Fibroblast of skin of abdomen (primary cell): ENCODE measurements at regions not wholly inside any gene's neighbourhood (a gene's known extent, or its start where the extent isn't known, plus 50 kb on each side); places are given as distances from the start of the nearest gene placed in this dataset.

Experiments
- DNase-seq: peaks from one replicate; pipeline ENCODE4 v3.0.0-alpha.2; 2013

- DNase-seq: no peak
These were observed 59.0 kb upstream of the MED9 start for GRCh38 chr17:17417718-17418181.

- DNase-seq: no peak
These were observed 57.6 kb upstream of the MED9 start for GRCh38 chr17:17419166-17419565.

- no peak for DNase-seq
These were observed 57.2 kb upstream of the MED9 start for GRCh38 chr17:17419631-17420030.

GRCh38 chr17:17420082-17420481 is 56.7 kb upstream of the MED9 start:
- DNase-seq: no peak

- DNase-seq: peak; percentile 42
These were observed 56.1 kb upstream of the MED9 start for GRCh38 chr17:17420561-17421269.

- no peak for DNase-seq
These were observed 55.2 kb upstream of the MED9 start for GRCh38 chr17:17421346-17422216.

- no peak for DNase-seq
These were observed 54.6 kb upstream of the MED9 start for GRCh38 chr17:17422217-17422610.

GRCh38 chr17:17422641-17423040 is 54.2 kb upstream of the MED9 start:
- DNase-seq: no peak

GRCh38 chr17:17423656-17424055 is 53.1 kb upstream of the MED9 start:
- no peak for DNase-seq

GRCh38 chr17:17424552-17424951 is 52.2 kb upstream of the MED9 start:
- no peak for DNase-seq

- DNase-seq: no peak
These were observed 51.8 kb upstream of the MED9 start for GRCh38 chr17:17425005-17425404.

GRCh38 chr17:17425591-17425990 is 51.2 kb upstream of the MED9 start:
- no peak for DNase-seq

- no peak for DNase-seq
These were observed 50.6 kb upstream of the MED9 start for GRCh38 chr17:17426184-17426583.
